MM.1S (cell line): ENCODE measurements at regions not wholly inside any gene's neighbourhood (a gene's known extent, or its start where the extent isn't known, plus 50 kb on each side); places are given as distances from the start of the nearest gene placed in this dataset.

Source experiments
- DNase-seq: peaks from one replicate; pipeline ENCODE4 v3.0.0-alpha.2; 2015
- H2AFZ ChIP-seq: fragments of 300-600 bp; sonication (generic); 2 replicates; pipeline ENCODE4 v1.6.0; 2016; ENCODE audit warnings: antibody characterized with exemption, low read length
- H3F3A ChIP-seq: fragments of 300-600 bp; sonication (generic); 2 replicates; pipeline ENCODE4 v1.6.1; 2016; ENCODE audit warnings: mild to moderate bottlenecking, antibody characterized with exemption, low read length, moderate library complexity, mixed read lengths; ENCODE audit not compliant: insufficient read depth
- H3K27ac ChIP-seq: fragments of 300-600 bp; sonication (generic); 2 replicates; pipeline ENCODE4 v1.5.1; 2016; ENCODE audit warnings: mild to moderate bottlenecking, low read length
- H3K27me3 ChIP-seq: fragments of 300-600 bp; sonication (generic); replicated peaks from 2 replicates; pipeline ENCODE4 v1.6.0; 2016; ENCODE audit warnings: low read length; ENCODE audit not compliant: insufficient read depth
- H3K36me3 ChIP-seq: fragments of 300-600 bp; sonication (generic); replicated peaks from 2 replicates; pipeline ENCODE4 v1.6.1; 2016; ENCODE audit warnings: mild to moderate bottlenecking, low read length, mixed read lengths; ENCODE audit not compliant: insufficient read depth
- H3K4me1 ChIP-seq: fragments of 300-600 bp; sonication (generic); 2 replicates; pipeline ENCODE4 v1.6.1; 2016; ENCODE audit warnings: low read length, mixed read lengths
- H3K4me2 ChIP-seq: fragments of 300-600 bp; sonication (generic); 2 replicates; pipeline ENCODE4 v1.6.0; 2016; ENCODE audit warnings: low read depth, low read length
- H3K4me3 ChIP-seq: fragments of 300-600 bp; sonication (generic); 2 replicates; pipeline ENCODE4 v1.5.1; 2016; ENCODE audit warnings: low read length, mixed read lengths
- H3K79me2 ChIP-seq: fragments of 300-600 bp; sonication (generic); 2 replicates; pipeline ENCODE4 v1.6.1; 2016; ENCODE audit warnings: mixed run types, low read length, mixed read lengths
- H3K9ac ChIP-seq: fragments of 300-600 bp; sonication (generic); 2 replicates; pipeline ENCODE4 v1.6.1; 2016; ENCODE audit warnings: low read length, mixed read lengths
- H3K9me2 ChIP-seq: fragments of 300-600 bp; sonication (generic); replicated peaks from 2 replicates; pipeline ENCODE4 v1.6.1; 2016; ENCODE audit warnings: mild to moderate bottlenecking, low read length, mixed read lengths; ENCODE audit not compliant: insufficient read depth
- H3K9me3 ChIP-seq: fragments of 300-600 bp; sonication (generic); replicated peaks from 2 replicates; pipeline ENCODE4 v1.6.1; 2016; ENCODE audit warnings: mild to moderate bottlenecking, low read length, mixed read lengths; ENCODE audit not compliant: insufficient read depth
- H4K20me1 ChIP-seq: fragments of 300-600 bp; sonication (generic); 2 replicates; pipeline ENCODE4 v1.6.1; 2016; ENCODE audit warnings: mild to moderate bottlenecking, low read length, moderate library complexity, mixed read lengths; ENCODE audit not compliant: insufficient read depth
- EZH2 ChIP-seq: fragments of 300-600 bp; sonication (generic); optimal IDR thresholded peaks from 2 replicates; pipeline ENCODE3; 2017; ENCODE audit warnings: low read depth, mild to moderate bottlenecking, antibody characterized with exemption, low read length, mixed read lengths
- EZH2phosphoT487 ChIP-seq: fragments of 300-600 bp; sonication (generic); IDR thresholded peaks from 2 replicates; pipeline ENCODE4 v1.6.1; 2018; ENCODE audit warnings: antibody characterized with exemption, low read length
- TF ChIP-seq, protein P1 (sequence below): fragments of 300-600 bp; sonication (generic); IDR thresholded peaks from 2 replicates; pipeline ENCODE4 v1.5.1; 2016; ENCODE audit warnings: antibody characterized with exemption, low read length, mixed read lengths

DNA sequence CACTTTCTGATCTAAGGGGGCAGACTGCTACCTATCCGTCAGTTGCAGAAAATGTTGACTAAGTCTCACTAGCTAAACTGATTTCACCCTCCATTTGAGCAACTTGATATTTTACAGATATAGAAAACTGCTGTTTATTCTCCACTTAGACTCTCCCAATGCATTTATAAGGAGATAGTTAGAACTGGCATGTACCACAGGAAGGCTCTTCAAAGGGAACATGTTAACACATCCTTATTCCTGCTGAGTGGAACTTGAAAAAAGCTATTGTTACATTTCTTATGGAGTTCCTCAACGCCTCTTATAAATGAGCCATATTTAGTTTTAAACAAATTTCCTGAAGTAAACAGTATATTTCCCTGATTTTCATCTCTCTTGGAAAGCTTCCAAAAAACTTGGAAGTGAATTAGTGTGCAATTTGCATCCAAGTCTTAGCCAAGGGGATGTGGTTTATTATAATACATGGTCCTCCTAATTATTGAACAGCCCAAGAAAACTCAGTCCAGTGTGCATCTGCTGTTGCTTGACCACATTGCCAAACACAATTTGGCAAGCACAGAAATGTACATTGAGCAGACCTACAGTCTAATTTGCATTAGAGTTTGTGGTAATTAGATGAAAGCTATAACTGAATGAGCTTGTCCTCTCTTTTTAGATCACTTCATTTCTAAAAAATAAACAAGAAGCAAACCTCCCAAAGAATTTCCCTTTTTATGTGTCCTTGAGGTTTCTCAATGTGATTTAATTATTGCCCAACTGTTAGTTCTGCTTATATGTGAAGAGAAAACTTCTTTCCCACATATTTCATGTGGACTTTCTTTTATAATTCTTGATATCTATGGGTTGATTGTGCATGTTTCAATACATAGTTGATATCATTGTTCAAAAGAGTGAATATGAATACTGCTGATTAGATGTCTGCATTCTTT, 72.6 kb upstream of the DPH6 start:
- H3K27me3 ChIP-seq: no peaks in the 10 kb centered on the region
- H3K4me3 ChIP-seq: no peak overlapping the region
- no peaks in the 10 kb centered on the region for H3K9me3 ChIP-seq
- H3K4me2 ChIP-seq: no peak overlapping the region
- DNase-seq: no peak
- no peaks in the 10 kb centered on the region for H3K9me2 ChIP-seq
- H3K36me3 ChIP-seq: no peaks in the 10 kb centered on the region
- H3K79me2 ChIP-seq: no peaks in the 10 kb centered on the region
- peaks cover 6% of the 10 kb centered on the region; the same call in 1 of the 2 replicates for H3K4me1 ChIP-seq
- no peaks in the 10 kb centered on the region for H3F3A ChIP-seq
- H2AFZ ChIP-seq: no peak overlapping the region
- H3K27ac ChIP-seq: no peak overlapping the region
- H4K20me1 ChIP-seq: no peaks in the 10 kb centered on the region
- H3K9ac ChIP-seq: no peak overlapping the region
- TF ChIP-seq EZH2: no peak
- TF ChIP-seq, protein P1, sequence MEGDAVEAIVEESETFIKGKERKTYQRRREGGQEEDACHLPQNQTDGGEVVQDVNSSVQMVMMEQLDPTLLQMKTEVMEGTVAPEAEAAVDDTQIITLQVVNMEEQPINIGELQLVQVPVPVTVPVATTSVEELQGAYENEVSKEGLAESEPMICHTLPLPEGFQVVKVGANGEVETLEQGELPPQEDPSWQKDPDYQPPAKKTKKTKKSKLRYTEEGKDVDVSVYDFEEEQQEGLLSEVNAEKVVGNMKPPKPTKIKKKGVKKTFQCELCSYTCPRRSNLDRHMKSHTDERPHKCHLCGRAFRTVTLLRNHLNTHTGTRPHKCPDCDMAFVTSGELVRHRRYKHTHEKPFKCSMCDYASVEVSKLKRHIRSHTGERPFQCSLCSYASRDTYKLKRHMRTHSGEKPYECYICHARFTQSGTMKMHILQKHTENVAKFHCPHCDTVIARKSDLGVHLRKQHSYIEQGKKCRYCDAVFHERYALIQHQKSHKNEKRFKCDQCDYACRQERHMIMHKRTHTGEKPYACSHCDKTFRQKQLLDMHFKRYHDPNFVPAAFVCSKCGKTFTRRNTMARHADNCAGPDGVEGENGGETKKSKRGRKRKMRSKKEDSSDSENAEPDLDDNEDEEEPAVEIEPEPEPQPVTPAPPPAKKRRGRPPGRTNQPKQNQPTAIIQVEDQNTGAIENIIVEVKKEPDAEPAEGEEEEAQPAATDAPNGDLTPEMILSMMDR: no peak
- TF ChIP-seq EZH2phosphoT487: no peak

DNA sequence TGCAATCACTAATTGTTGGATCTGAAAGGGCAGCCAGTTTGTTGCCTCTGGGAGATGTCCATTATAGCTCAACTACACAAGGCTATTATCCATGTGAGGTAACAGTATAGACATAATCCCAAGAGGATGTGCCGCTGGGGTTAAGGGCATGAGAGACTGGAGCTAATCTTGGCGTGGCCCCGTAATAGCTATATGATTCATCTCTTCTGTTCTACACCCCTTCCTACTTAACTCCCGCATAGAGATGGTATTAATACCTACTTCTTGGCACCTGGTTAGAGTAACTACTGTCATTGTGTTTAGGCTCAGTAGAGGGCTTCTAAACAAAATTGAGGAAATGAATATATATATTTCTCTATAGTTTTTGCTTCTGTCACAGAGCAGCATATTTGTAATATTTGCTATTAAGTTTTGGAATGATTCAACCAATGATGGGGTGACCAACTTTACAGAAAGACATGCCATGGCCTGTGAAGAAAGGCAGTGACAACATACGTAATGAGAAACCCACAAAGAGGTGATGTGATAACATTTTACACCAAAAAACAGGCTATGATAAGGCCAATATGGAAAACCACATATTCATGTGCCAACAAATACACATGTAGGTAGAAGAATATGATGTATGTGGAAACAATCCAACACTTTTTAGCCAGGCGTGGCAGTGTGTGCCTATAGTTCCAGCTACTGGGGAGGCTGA, 76.8 kb upstream of the DPH6 start:
- Histone ChIP-seq H3K4me1 (no peaks in the 10 kb centered on the region), H3K9me2 (no peaks in the 10 kb centered on the region), H2AFZ (no peak overlapping the region), H3K36me3 (no peaks in the 10 kb centered on the region), H3K9ac (no peak overlapping the region), H4K20me1 (no peaks in the 10 kb centered on the region), H3F3A (no peaks in the 10 kb centered on the region), H3K27me3 (no peaks in the 10 kb centered on the region), H3K9me3 (no peaks in the 10 kb centered on the region), H3K4me2 (no peak overlapping the region), H3K27ac (no peak overlapping the region), H3K4me3 (no peak overlapping the region), H3K79me2 (no peaks in the 10 kb centered on the region)
- no peak for DNase-seq
- TF ChIP-seq, protein P1: no peak
- TF ChIP-seq EZH2phosphoT487: no peak
- no peak for TF ChIP-seq EZH2

DNA sequence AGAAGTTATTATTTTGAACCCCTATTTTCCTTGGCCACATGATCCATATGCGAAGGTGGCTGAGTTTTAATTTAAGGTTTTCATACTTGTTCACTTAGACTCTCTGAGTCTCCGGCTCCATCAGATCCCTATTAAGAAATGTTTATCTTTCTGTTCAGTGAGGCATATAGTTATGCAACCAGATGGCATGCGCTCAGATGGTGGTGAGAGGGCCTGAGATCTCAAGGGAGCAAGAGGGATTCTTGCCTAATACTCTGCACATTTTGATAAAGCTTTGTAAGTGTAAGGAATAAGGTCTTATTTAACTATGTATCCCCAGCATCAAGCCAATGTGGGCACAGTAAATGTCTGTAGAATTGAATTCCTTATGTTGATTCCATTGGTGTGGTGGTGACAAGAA, 78.9 kb upstream of the DPH6 start:
- no peak for TF ChIP-seq EZH2phosphoT487
- TF ChIP-seq EZH2: no peak
- TF ChIP-seq, protein P1: no peak
- Histone ChIP-seq H2AFZ (no peak overlapping the region), H3K4me3 (no peak overlapping the region), H3K4me2 (no peak overlapping the region), H3K9me2 (no peaks in the 10 kb centered on the region), H3K9ac (no peak overlapping the region), H3K4me1 (no peaks in the 10 kb centered on the region), H3K36me3 (no peaks in the 10 kb centered on the region), H3K27ac (no peak overlapping the region), H3K9me3 (no peaks in the 10 kb centered on the region), H3K27me3 (no peaks in the 10 kb centered on the region), H4K20me1 (no peaks in the 10 kb centered on the region), H3F3A (no peaks in the 10 kb centered on the region), H3K79me2 (no peaks in the 10 kb centered on the region)
- no peak for DNase-seq
